ENCODE measurements at regions not wholly inside any gene's neighbourhood (a gene's known extent, or its start where the extent isn't known, plus 50 kb on each side); places are given as distances from the start of the nearest gene placed in this dataset.

DNA sequence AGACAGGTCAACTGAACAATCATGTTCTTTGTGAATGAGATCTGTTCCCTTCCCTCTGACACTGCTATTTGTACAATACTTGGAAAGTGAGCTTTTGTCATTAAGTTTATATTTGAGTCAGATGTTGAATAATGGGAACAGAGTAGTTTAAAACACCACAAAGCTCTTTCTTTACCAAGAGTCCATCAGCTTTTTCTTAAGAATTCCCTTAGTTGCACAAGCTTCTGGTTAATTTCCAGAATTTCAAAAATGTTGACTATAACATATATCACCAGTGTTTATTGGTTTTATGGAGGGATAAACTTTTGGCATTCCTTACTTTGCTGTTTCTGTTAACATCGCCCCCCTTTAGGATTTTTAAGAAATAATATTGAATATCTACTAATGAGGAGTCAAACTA is 403.7 kb downstream of the CCDC85A start (continued):
- TF ChIP-seq GATA2 (CRISPR knock-in tag; IDR thresholded peaks at IDR 0.05) (no peak), RFX5 (IDR thresholded peaks at IDR 0.05; ENCODE audit: low read length) (no peak), TEAD4 (IDR thresholded peaks at IDR 0.05; ENCODE audit: borderline replicate concordance, insufficient read depth) (no peak), MEF2A (IDR thresholded peaks at IDR 0.05; ENCODE audit: borderline replicate concordance, low read depth) (no peak)
- TF ChIP-seq, protein P1, sequence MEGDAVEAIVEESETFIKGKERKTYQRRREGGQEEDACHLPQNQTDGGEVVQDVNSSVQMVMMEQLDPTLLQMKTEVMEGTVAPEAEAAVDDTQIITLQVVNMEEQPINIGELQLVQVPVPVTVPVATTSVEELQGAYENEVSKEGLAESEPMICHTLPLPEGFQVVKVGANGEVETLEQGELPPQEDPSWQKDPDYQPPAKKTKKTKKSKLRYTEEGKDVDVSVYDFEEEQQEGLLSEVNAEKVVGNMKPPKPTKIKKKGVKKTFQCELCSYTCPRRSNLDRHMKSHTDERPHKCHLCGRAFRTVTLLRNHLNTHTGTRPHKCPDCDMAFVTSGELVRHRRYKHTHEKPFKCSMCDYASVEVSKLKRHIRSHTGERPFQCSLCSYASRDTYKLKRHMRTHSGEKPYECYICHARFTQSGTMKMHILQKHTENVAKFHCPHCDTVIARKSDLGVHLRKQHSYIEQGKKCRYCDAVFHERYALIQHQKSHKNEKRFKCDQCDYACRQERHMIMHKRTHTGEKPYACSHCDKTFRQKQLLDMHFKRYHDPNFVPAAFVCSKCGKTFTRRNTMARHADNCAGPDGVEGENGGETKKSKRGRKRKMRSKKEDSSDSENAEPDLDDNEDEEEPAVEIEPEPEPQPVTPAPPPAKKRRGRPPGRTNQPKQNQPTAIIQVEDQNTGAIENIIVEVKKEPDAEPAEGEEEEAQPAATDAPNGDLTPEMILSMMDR (IDR thresholded peaks at IDR 0.05): no peak

DNA sequence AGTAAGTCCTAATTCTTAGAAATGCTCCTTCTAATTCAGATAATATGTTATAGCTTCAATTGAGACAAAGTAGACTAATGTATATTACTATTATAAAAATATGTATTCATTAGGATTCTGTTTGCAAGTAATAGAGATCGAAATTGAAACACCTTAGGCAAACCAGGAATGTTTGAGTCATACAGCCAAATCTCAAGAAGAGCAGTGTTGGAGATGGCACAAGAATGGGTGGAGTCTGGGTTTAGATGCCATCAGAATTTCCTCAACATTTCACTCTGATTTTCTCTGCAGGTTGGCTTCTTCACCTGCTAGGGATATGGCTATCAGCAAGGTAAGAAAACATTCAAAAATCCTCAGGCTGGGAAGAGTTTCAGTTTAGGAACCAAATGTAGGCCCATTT is 405.4 kb downstream of the CCDC85A start:
- Histone ChIP-seq H3K9me2 (no peaks in the 10 kb centered on the region), H3K4me2 (no peak overlapping the region), H3K4me1 (ENCODE audit: control insufficient read depth in 1 of 2, insufficient read depth in 2 of 2, low read depth in 1 of 2, low read length in 1 of 2) (peaks cover 0 to 12% of the 10 kb centered on the region in 2 experiments; a peak in 2 of 4 replicates), H3F3A (replicated peaks; ENCODE audit: insufficient read depth) (peaks cover 13% of the 10 kb centered on the region), H3K9me3 (no peaks in the 10 kb centered on the region), H3K9ac (no peak overlapping the region), H4K20me1 (ENCODE audit: insufficient read depth) (no peaks in the 10 kb centered on the region), H3K36me3 (replicated peaks in 1 of 2; ENCODE audit: control insufficient read depth in 1 of 2, insufficient read depth in 2 of 2, low read length in 1 of 2) (peaks cover 0 to 65% of the 10 kb centered on the region in 2 experiments), H2AFZ (ENCODE audit: low read depth) (no peak overlapping the region), H3K27me3 (ENCODE audit: insufficient read depth) (no peaks in the 10 kb centered on the region), H3K79me2 (ENCODE audit: insufficient read depth) (peaks cover 58% of the 10 kb centered on the region), H3K4me3 (ENCODE audit: low read depth in 2 of 2, low read length in 1 of 2) (no peak overlapping the region), H3K27ac (ENCODE audit: low read depth in 2 of 2, low read length in 1 of 2) (peak overlapping the region in 1 of 2 experiments; percentile 38; a peak in 2 of 4 replicates)
- DNase-seq: no peak
- POLR2A ChIA-PET: no interaction called here
- TF ChIP-seq NFIC (IDR thresholded peaks at IDR 0.05; ENCODE audit: borderline replicate concordance) (no peak), GABPA (IDR thresholded peaks at IDR 0.05; ENCODE audit: low read depth) (no peak), POLR2AphosphoS5 (IDR thresholded peaks at IDR 0.05; ENCODE audit: low read depth, low read length) (no peak), CHD2 (IDR thresholded peaks at IDR 0.05; ENCODE audit: low read length, partially characterized antibody) (no peak), FOXJ3 (CRISPR knock-in tag; IDR thresholded peaks at IDR 0.05) (no peak), TCF12 (IDR thresholded peaks at IDR 0.05) (no peak), GATA2 (CRISPR knock-in tag; IDR thresholded peaks at IDR 0.05) (no peak), ELF1 (IDR thresholded peaks at IDR 0.05) (no peak), TEAD4 (IDR thresholded peaks at IDR 0.05; ENCODE audit: borderline replicate concordance, insufficient read depth) (no peak), SMC3 (IDR thresholded peaks at IDR 0.05; ENCODE audit: low read depth, low read length) (no peak), FOXM1 (IDR thresholded peaks at IDR 0.05; ENCODE audit: low read depth) (no peak), JUND (IDR thresholded peaks at IDR 0.05) (no peak), EZH2phosphoT487 (IDR thresholded peaks at IDR 0.05; ENCODE audit: borderline replicate concordance, low read depth) (no peak), NRF1 (IDR thresholded peaks at IDR 0.05; ENCODE audit: low read depth, low read length) (no peak)
- TF ChIP-seq, protein P2, sequence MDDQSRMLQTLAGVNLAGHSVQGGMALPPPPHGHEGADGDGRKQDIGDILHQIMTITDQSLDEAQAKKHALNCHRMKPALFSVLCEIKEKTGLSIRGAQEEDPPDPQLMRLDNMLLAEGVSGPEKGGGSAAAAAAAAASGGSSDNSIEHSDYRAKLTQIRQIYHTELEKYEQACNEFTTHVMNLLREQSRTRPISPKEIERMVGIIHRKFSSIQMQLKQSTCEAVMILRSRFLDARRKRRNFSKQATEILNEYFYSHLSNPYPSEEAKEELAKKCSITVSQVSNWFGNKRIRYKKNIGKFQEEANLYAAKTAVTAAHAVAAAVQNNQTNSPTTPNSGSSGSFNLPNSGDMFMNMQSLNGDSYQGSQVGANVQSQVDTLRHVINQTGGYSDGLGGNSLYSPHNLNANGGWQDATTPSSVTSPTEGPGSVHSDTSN (IDR thresholded peaks at IDR 0.05): no peak
- TF ChIP-seq, protein P1 (IDR thresholded peaks at IDR 0.05): no peak
- TF ChIP-seq, protein P3, sequence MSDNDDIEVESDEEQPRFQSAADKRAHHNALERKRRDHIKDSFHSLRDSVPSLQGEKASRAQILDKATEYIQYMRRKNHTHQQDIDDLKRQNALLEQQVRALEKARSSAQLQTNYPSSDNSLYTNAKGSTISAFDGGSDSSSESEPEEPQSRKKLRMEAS (IDR thresholded peaks at IDR 0.05; ENCODE audit: low read depth): no peak
- TF ChIP-seq, protein P4, sequence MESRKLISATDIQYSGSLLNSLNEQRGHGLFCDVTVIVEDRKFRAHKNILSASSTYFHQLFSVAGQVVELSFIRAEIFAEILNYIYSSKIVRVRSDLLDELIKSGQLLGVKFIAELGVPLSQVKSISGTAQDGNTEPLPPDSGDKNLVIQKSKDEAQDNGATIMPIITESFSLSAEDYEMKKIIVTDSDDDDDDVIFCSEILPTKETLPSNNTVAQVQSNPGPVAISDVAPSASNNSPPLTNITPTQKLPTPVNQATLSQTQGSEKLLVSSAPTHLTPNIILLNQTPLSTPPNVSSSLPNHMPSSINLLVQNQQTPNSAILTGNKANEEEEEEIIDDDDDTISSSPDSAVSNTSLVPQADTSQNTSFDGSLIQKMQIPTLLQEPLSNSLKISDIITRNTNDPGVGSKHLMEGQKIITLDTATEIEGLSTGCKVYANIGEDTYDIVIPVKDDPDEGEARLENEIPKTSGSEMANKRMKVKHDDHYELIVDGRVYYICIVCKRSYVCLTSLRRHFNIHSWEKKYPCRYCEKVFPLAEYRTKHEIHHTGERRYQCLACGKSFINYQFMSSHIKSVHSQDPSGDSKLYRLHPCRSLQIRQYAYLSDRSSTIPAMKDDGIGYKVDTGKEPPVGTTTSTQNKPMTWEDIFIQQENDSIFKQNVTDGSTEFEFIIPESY (IDR thresholded peaks at IDR 0.05; ENCODE audit: borderline replicate concordance, low read depth): no peak
- TF ChIP-seq, protein P5, sequence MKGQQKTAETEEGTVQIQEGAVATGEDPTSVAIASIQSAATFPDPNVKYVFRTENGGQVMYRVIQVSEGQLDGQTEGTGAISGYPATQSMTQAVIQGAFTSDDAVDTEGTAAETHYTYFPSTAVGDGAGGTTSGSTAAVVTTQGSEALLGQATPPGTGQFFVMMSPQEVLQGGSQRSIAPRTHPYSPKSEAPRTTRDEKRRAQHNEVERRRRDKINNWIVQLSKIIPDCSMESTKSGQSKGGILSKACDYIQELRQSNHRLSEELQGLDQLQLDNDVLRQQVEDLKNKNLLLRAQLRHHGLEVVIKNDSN (IDR thresholded peaks at IDR 0.05; ENCODE audit: borderline replicate concordance, low read depth): no peak
- 16% methylated on average over 1 of the region's 1 CpG for WGBS (ENCODE audit: low lambda C conversion rate)
- CTCF ChIA-PET: no interaction called here
